ENCODE measurements at regions not wholly inside any gene's neighbourhood (a gene's known extent, or its start where the extent isn't known, plus 50 kb on each side); places are given as distances from the start of the nearest gene placed in this dataset.

GRCh38 chr1:234718496-234719453, 108.8 kb upstream of the IRF2BP2 start (continued):
- TF ChIP-seq AFF4 (CRISPR knock-in tag; IDR thresholded peaks at IDR 0.05) (peak; percentile 18), ZGPAT (CRISPR knock-in tag; IDR thresholded peaks at IDR 0.05) (peak; percentile 28; the same call in 1 of the 2 replicates), FLYWCH1 (CRISPR knock-in tag; IDR thresholded peaks at IDR 0.05) (no peak), ZNF10 (CRISPR knock-in tag; IDR thresholded peaks at IDR 0.05; ENCODE audit: borderline replicate concordance, low read depth) (no peak), TMF1 (CRISPR knock-in tag; IDR thresholded peaks at IDR 0.05; ENCODE audit: low read depth) (no peak), U2AF2 (IDR thresholded peaks at IDR 0.05; ENCODE audit: low read depth, low read length) (no peak), BATF2 (CRISPR knock-in tag; IDR thresholded peaks at IDR 0.05) (no peak), TARDBP (CRISPR knock-in tag; IDR thresholded peaks at IDR 0.05) (no peak), SMARCC2 (IDR thresholded peaks at IDR 0.05) (no peak), MTF1 (CRISPR knock-in tag; IDR thresholded peaks at IDR 0.05) (no peak), DNMT3B (CRISPR knock-in tag; conservative IDR thresholded peaks at IDR 0.05) (peak; percentile 76; the same call in 1 of the 2 replicates), SRSF9 (IDR thresholded peaks at IDR 0.05; ENCODE audit: borderline replicate concordance, insufficient read depth, low read depth, low read length, poor library complexity, severe bottlenecking) (no peak), POGZ (CRISPR knock-in tag; IDR thresholded peaks at IDR 0.05) (no peak), ZC3H4 (CRISPR knock-in tag; IDR thresholded peaks at IDR 0.05; ENCODE audit: borderline replicate concordance) (peak; percentile 82), PRDM15 (CRISPR knock-in tag; IDR thresholded peaks at IDR 0.05) (0 out of 2 replicates have a peak, but pooled peaks have one; percentile 0), ZNF503 (CRISPR knock-in tag; IDR thresholded peaks at IDR 0.05) (no peak)
